H1 (cell line): ENCODE measurements at regions not wholly inside any gene's neighbourhood (a gene's known extent, or its start where the extent isn't known, plus 50 kb on each side); places are given as distances from the start of the nearest gene placed in this dataset.
"Not testable (repeated sequence)": the region's sequence is repeated elsewhere in the genome, so short reads cannot be mapped to it uniquely, and the experiment has no call there.

Experiments used
- CTCF ChIA-PET: fragments of 300-600 bp; sonication (Branson Sonifier 250); formaldehyde crosslinking; loops from one replicate; lab custom pipeline; 2021; ENCODE audit not compliant: partially characterized antibody; lab: Charles Lee
- POLR2A ChIA-PET: fragments of 300-600 bp; sonication (Branson Sonifier 250); formaldehyde crosslinking; loops from one replicate; lab custom pipeline; 2021; ENCODE audit warnings: inconsistent platforms; ENCODE audit not compliant: partially characterized antibody; lab: Charles Lee
- DNase-seq, 2 experiments: peaks; one replicate each; pipeline versions ENCODE4 v3.0.0 to v3.0.0-alpha.2; 2010 to 2022; ENCODE audit warnings: low spot score in 2 of 2, low read depth in 1 of 2, mixed read lengths in 1 of 2
- FAIRE-seq: peaks from 2 replicates; lab custom pipeline; 2011; peaks lifted over from hg19 to GRCh38; lab: Jason Lieb, UNC
- H2AFZ ChIP-seq: 2 replicates; pipeline ENCODE4 v1.8.1; 2012; ENCODE audit warnings: low read length, inconsistent platforms
- H2AK5ac ChIP-seq: 2 replicates; pipeline ENCODE4 v1.6.1; 2013; ENCODE audit warnings: low read depth, low read length
- H2BK120ac ChIP-seq: replicated peaks from 2 replicates; pipeline ENCODE3; 2013; ENCODE audit warnings: low read depth, low read length, inconsistent platforms
- H2BK12ac ChIP-seq: 2 replicates; pipeline ENCODE4 v1.6.1; 2013; ENCODE audit warnings: low read depth, low read length
- H2BK15ac ChIP-seq: 2 replicates; pipeline ENCODE4 v1.6.1; 2013; ENCODE audit warnings: low read length
- H2BK20ac ChIP-seq: 2 replicates; pipeline ENCODE4 v1.6.1; 2013; ENCODE audit warnings: low read length
- H2BK5ac ChIP-seq: 2 replicates; pipeline ENCODE4 v1.6.1; 2013; ENCODE audit warnings: low read depth, low read length
- H3K14ac ChIP-seq: 2 replicates; pipeline ENCODE4 v1.6.1; 2013; ENCODE audit warnings: inconsistent platforms; ENCODE audit not compliant: insufficient read length
- H3K18ac ChIP-seq: 2 replicates; pipeline ENCODE4 v1.6.1; 2013; ENCODE audit warnings: low read length; ENCODE audit errors: extremely low read depth
- H3K23ac ChIP-seq: 2 replicates; pipeline ENCODE4 v1.6.1; 2013; ENCODE audit warnings: inconsistent platforms; ENCODE audit not compliant: insufficient read length
- H3K23me2 ChIP-seq: 2 replicates; pipeline ENCODE4 v1.6.1; 2013; ENCODE audit warnings: low read depth, low read length
- H3K27ac ChIP-seq: 2 replicates; pipeline ENCODE4 v1.6.1; 2011; ENCODE audit warnings: low read depth, low read length, inconsistent platforms
- H3K27me3 ChIP-seq, 4 experiments: replicated peaks in 1 of 4; 1 replicate in 1 of 4; 2 replicates in 3 of 4; pipeline versions ENCODE4 v1.6.1 to v1.8.1; 2011 to 2013; ENCODE audit warnings: low read length in 3 of 4, mild to moderate bottlenecking in 3 of 4, inconsistent platforms in 2 of 4, mixed read lengths in 2 of 4, moderate library complexity in 1 of 4; ENCODE audit not compliant: control insufficient read depth in 3 of 4, insufficient read depth in 3 of 4; ENCODE audit errors: extremely low read depth in 1 of 4
- H3K36me3 ChIP-seq, 4 experiments: 2 replicates each; pipeline versions ENCODE4 v1.6.1 to v1.8.1; 2011 to 2013; ENCODE audit warnings: mild to moderate bottlenecking in 4 of 4, low read length in 3 of 4, moderate library complexity in 2 of 4, control low read depth in 1 of 4, inconsistent platforms in 1 of 4; ENCODE audit not compliant: insufficient read depth in 4 of 4, control insufficient read depth in 2 of 4
- H3K4ac ChIP-seq: replicated peaks from 2 replicates; pipeline ENCODE3; 2013; ENCODE audit warnings: low read length, low read depth, mixed read lengths, inconsistent platforms; ENCODE audit not compliant: insufficient read length
- H3K4me1 ChIP-seq, 4 experiments: replicated peaks in 1 of 4; 1 replicate in 1 of 4; 2 replicates in 3 of 4; pipeline versions ENCODE4 v1.6.1 to v1.8.1; 2011 to 2013; ENCODE audit warnings: low read length in 3 of 4, inconsistent platforms in 2 of 4, mixed read lengths in 1 of 4; ENCODE audit not compliant: insufficient read depth in 4 of 4, control insufficient read depth in 3 of 4
- H3K4me2 ChIP-seq, 2 experiments: 2 replicates each; pipeline versions ENCODE4 v1.6.1 to v1.8.1; 2011 to 2013; ENCODE audit warnings: low read depth in 2 of 2, low read length in 2 of 2, control low read depth in 1 of 2, inconsistent platforms in 1 of 2, mild to moderate bottlenecking in 1 of 2; ENCODE audit not compliant: insufficient read depth in 1 of 2
- H3K4me3 ChIP-seq, 4 experiments: fragments of 200-600, 300-600 bp in 1 of 4; sonication (generic), shearing (Covaris generic), sonication (Bioruptor Twin) in 1 of 4; 2 replicates each; pipeline versions ENCODE4 v1.5.1 to v1.8.1; 2011 to 2016; ENCODE audit warnings: low read length in 4 of 4, low read depth in 3 of 4, control low read depth in 2 of 4, inconsistent platforms in 2 of 4, mild to moderate bottlenecking in 2 of 4, mixed read lengths in 1 of 4, moderate library complexity in 1 of 4; ENCODE audit not compliant: insufficient read depth in 2 of 4; ENCODE audit errors: extremely low read depth in 1 of 4
- H3K56ac ChIP-seq: replicated peaks from 2 replicates; pipeline ENCODE3; 2013; ENCODE audit warnings: low read depth, mild to moderate bottlenecking, mixed read lengths, low read length, inconsistent platforms; ENCODE audit not compliant: insufficient read length
- H3K79me1 ChIP-seq: 2 replicates; pipeline ENCODE4 v1.6.1; 2013; ENCODE audit warnings: low read depth, low read length, control low read depth
- H3K79me2 ChIP-seq, 2 experiments: 2 replicates each; pipeline versions ENCODE4 v1.6.1 to v1.8.1; 2012 to 2013; ENCODE audit warnings: low read length in 2 of 2, mild to moderate bottlenecking in 2 of 2, inconsistent platforms in 1 of 2; ENCODE audit not compliant: insufficient read depth in 2 of 2, control insufficient read depth in 1 of 2
- H3K9ac ChIP-seq, 4 experiments: replicated peaks in 1 of 4; 1 replicate in 1 of 4; 2 replicates in 3 of 4; pipeline versions ENCODE4 v1.6.1 to v1.8.1; 2011 to 2013; ENCODE audit warnings: low read depth in 3 of 4, low read length in 3 of 4, control low read depth in 2 of 4, mild to moderate bottlenecking in 2 of 4, moderate library complexity in 2 of 4, inconsistent platforms in 1 of 4; ENCODE audit errors: extremely low read depth in 1 of 4
- H3K9me3 ChIP-seq, 2 experiments: 2 replicates each; pipeline versions ENCODE4 v1.6.1 to v1.8.1; 2012 to 2013; ENCODE audit warnings: mild to moderate bottlenecking in 2 of 2, moderate library complexity in 2 of 2, control low read depth in 1 of 2, inconsistent platforms in 1 of 2, low read depth in 1 of 2, low read length in 1 of 2, mixed read lengths in 1 of 2; ENCODE audit not compliant: insufficient read depth in 2 of 2
- H4K20me1 ChIP-seq, 2 experiments: replicated peaks in 1 of 2; 2 replicates each; pipeline versions ENCODE3 to v1.8.1; 2011 to 2013; ENCODE audit warnings: inconsistent platforms in 2 of 2, low read length in 2 of 2, mild to moderate bottlenecking in 1 of 2; ENCODE audit not compliant: insufficient read depth in 2 of 2, control insufficient read depth in 1 of 2
- H4K5ac ChIP-seq: 2 replicates; pipeline ENCODE4 v1.6.1; 2013; ENCODE audit warnings: low read length, low read depth, mixed read lengths, inconsistent platforms; ENCODE audit not compliant: insufficient read length
- H4K8ac ChIP-seq: 2 replicates; pipeline ENCODE4 v1.8.0; 2013; ENCODE audit warnings: mild to moderate bottlenecking, moderate library complexity, low read length, inconsistent platforms; ENCODE audit not compliant: insufficient read depth; ENCODE audit errors: extremely low read depth
- H4K91ac ChIP-seq: replicated peaks from 2 replicates; pipeline ENCODE3; 2013; ENCODE audit warnings: low read length, mixed read lengths, inconsistent platforms; ENCODE audit not compliant: insufficient read length
- SIX5 ChIP-seq: IDR thresholded peaks from 2 replicates; pipeline ENCODE4 v1.6.1; 2011; ENCODE audit warnings: mild to moderate bottlenecking, low read depth, low read length
- TCF12 ChIP-seq: IDR thresholded peaks from 2 replicates; pipeline ENCODE4 v1.6.1; 2011; ENCODE audit warnings: low read depth, mild to moderate bottlenecking, low read length
- WGBS, 2 experiments: shearing (Covaris generic) in 1 of 2; methylation state at CpG; one replicate each; pipeline versions ENCODE4 v1.1.6 to v1.1.7; 2013 to 2015; ENCODE audit warnings: low lambda C conversion rate in 2 of 2, mixed read lengths in 2 of 2, inconsistent platforms in 1 of 2, low coverage in 1 of 2, missing lambda C conversion rate in 1 of 2; ENCODE audit not compliant: insufficient replicate concordance in 2 of 2, insufficient coverage in 1 of 2, insufficient read length in 1 of 2; ENCODE audit errors: extremely low coverage in 1 of 2, missing lambda C conversion rate in 1 of 2; 5-methylcytosine and 5-hydroxymethylcytosine counted together

DNA sequence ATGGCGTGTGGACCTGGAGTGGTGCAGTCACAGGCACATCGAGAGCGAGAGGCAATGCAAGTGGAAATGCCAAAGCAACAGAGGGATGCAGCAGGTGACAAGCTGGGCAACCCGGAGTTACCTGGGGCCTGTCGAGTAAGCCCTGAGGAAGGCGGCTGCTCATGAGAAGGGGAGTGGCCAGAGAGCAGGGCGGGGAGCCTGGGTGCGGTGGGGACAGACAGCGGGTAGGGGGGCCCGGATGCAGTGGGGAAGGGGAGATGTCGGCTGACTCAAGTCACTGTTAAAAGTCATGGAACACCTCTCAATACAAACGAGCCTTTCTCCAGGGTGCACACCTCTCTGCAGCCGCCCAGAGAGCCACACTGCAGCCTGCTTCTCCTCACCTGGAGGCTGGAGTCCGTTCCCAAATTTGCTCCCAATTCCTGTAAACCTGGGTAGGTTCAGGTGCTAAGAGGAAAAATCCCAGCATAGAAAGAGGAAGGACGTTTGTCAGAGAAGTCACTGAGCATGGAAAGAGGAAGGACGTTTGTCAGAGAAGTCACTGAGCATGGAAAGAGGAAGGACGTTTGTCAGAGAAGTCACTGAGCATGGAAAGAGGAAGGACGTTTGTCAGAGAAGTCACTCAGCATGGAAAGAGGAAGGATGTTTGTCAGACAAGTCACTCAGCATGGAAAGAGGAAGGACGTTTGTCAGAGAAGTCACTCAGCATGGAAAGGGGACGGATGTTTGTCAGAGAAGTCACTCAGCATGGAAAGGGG lies 71.7 kb upstream of the TWIST2 start (continued):
- TF ChIP-seq SIX5 (no peak), TCF12 (no peak)

- H4K20me1 ChIP-seq, H3K79me2 ChIP-seq, H4K8ac ChIP-seq, H3K4me3 ChIP-seq, H2AFZ ChIP-seq, H3K4me1 ChIP-seq, H3K56ac ChIP-seq, H3K27me3 ChIP-seq, FAIRE-seq, H2AK5ac ChIP-seq, H3K4me2 ChIP-seq, H2BK12ac ChIP-seq, H2BK120ac ChIP-seq, DNase-seq, H3K14ac ChIP-seq, H2BK15ac ChIP-seq, H2BK5ac ChIP-seq, H4K91ac ChIP-seq, CTCF ChIA-PET, H3K23ac ChIP-seq, H3K79me1 ChIP-seq, H3K4ac ChIP-seq, H2BK20ac ChIP-seq, H4K5ac ChIP-seq, H3K36me3 ChIP-seq, POLR2A ChIA-PET, H3K27ac ChIP-seq, H3K23me2 ChIP-seq, H3K18ac ChIP-seq, H3K9ac ChIP-seq, H3K9me3 ChIP-seq: not testable (repeated sequence)
- WGBS, 2 experiments = 52% methylated on average over 7 of the region's 8 CpGs; no CpG with 5 or more reads in 1 of the 2 experiments
Measured at GRCh38 chr2:238776761-238777046, 71.2 kb upstream of the TWIST2 start.
